ENCODE measurements at regions not wholly inside any gene's neighbourhood (a gene's known extent, or its start where the extent isn't known, plus 50 kb on each side); places are given as distances from the start of the nearest gene placed in this dataset.
"Not testable (repeated sequence)": the region's sequence is repeated elsewhere in the genome, so short reads cannot be mapped to it uniquely, and the experiment has no call there.

DNA sequence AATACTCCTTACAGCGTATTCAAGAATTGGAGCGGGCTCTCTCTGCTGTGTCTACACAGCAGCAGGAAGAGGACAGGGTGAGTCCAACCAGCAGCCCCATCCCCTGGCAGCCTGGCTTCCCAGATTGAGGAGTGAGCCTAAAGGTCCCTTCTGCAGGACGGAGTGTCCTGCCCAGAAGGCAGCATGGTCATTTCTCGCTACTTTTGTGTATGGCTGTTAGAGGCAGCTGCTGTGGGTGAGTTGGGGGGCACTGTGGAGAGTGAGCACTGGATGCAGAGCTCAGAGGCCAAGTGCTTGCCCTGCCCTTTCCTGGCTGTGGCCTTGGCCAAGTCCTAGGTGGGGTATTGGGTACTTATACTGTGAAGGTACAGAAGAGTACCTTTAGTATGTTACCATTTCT, 62.3 kb upstream of the UBE2Q2 start:
- not testable (repeated sequence) for H3K79me1 ChIP-seq (ENCODE audit: low read length); H4K12ac ChIP-seq (ENCODE audit: low read depth, low read length); H3K27ac ChIP-seq (ENCODE audit: low read depth, low read length); H3K27me3 ChIP-seq (ENCODE audit: insufficient read depth, low read length); H4K8ac ChIP-seq (ENCODE audit: low read depth, low read length); H3K36me3 ChIP-seq (ENCODE audit: control insufficient read depth in 1 of 2, insufficient read depth in 2 of 2, low read length in 2 of 2); H4K91ac ChIP-seq (ENCODE audit: low read depth, low read length); H3K4me2 ChIP-seq (ENCODE audit: low read length); H2BK12ac ChIP-seq (ENCODE audit: low read length); H2BK120ac ChIP-seq (ENCODE audit: insufficient read depth, low read length, poor library complexity); H3K4ac ChIP-seq (ENCODE audit: low read depth, low read length); H3K9me3 ChIP-seq (ENCODE audit: insufficient read depth, low read depth, low read length); DNase-seq; H3K9ac ChIP-seq (ENCODE audit: low read length); H2BK5ac ChIP-seq (ENCODE audit: low read depth, low read length, poor library complexity); H3K79me2 ChIP-seq (ENCODE audit: control insufficient read depth, insufficient read depth, low read length, poor library complexity); H3K14ac ChIP-seq (ENCODE audit: low read length); H3K4me3 ChIP-seq (ENCODE audit: low read depth, low read length); H2AK5ac ChIP-seq (ENCODE audit: low read length); H3K4me1 ChIP-seq (ENCODE audit: control insufficient read depth in 1 of 2, insufficient read depth in 2 of 2, low read length in 2 of 2); H3K23ac ChIP-seq (ENCODE audit: low read length); H3K18ac ChIP-seq (ENCODE audit: low read length); H2AFZ ChIP-seq (ENCODE audit: insufficient read depth, low read length, poor library complexity)
- no CpG with 5 or more reads among the region's 4 CpGs for WGBS (ENCODE audit: extremely low coverage, insufficient coverage, insufficient read length)

DNA sequence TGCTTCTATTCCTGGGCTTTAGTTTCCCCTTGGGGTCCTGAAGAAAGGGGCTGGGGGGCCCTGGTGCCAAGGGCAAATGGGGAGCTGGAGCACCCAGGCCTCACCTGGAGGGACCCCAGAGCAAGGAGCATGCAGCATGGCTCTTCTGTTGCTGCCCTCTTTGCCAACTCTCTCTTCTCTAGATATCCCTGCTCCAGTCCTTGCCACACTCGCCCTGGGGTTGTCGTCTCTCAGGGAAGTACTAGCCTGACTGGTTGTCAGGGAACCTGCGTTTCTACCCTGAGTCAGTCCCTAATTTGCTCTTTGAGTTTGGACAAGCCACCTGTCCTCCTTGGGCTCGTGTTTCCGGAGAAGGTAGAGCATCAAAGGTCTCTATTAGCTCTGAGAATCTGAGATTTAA, 63.7 kb upstream of the UBE2Q2 start:
- WGBS (ENCODE audit: extremely low coverage, insufficient coverage, insufficient read length), result no CpG with 5 or more reads among the region's 5 CpGs
- Histone ChIP-seq H2BK5ac (ENCODE audit: low read depth, low read length, poor library complexity) (no peak overlapping the region), H4K91ac (ENCODE audit: low read depth, low read length) (no peak overlapping the region), H3K4ac (ENCODE audit: low read depth, low read length) (no peak overlapping the region), H2AFZ (ENCODE audit: insufficient read depth, low read length, poor library complexity) (no peak overlapping the region), H2BK12ac (ENCODE audit: low read length) (no peak overlapping the region), H3K79me1 (ENCODE audit: low read length) (peaks cover 7% of the 10 kb centered on the region), H3K14ac (ENCODE audit: low read length) (no peak overlapping the region), H3K4me2 (ENCODE audit: low read length) (no peak overlapping the region), H3K4me1 (ENCODE audit: control insufficient read depth in 1 of 2, insufficient read depth in 2 of 2, low read length in 2 of 2) (peaks cover 11 to 16% of the 10 kb centered on the region in 2 experiments), H3K79me2 (ENCODE audit: control insufficient read depth, insufficient read depth, low read length, poor library complexity) (peaks cover 2% of the 10 kb centered on the region), H3K18ac (ENCODE audit: low read length) (no peak overlapping the region), H3K9me3 (ENCODE audit: insufficient read depth, low read depth, low read length) (no peaks in the 10 kb centered on the region), H4K8ac (ENCODE audit: low read depth, low read length) (no peak overlapping the region), H3K9ac (ENCODE audit: low read length) (no peak overlapping the region), H3K23ac (ENCODE audit: low read length) (no peak overlapping the region), H4K12ac (ENCODE audit: low read depth, low read length) (no peak overlapping the region), H2BK120ac (ENCODE audit: insufficient read depth, low read length, poor library complexity) (peak overlapping the region; percentile 25), H3K27me3 (ENCODE audit: insufficient read depth, low read length) (no peaks in the 10 kb centered on the region), H3K27ac (ENCODE audit: low read depth, low read length) (no peak overlapping the region), H3K36me3 (ENCODE audit: control insufficient read depth in 1 of 2, insufficient read depth in 2 of 2, low read length in 2 of 2) (no peaks in the 10 kb centered on the region), H3K4me3 (ENCODE audit: low read depth, low read length) (no peak overlapping the region), H2AK5ac (ENCODE audit: low read length) (no peak overlapping the region)
- no peak for DNase-seq

DNA sequence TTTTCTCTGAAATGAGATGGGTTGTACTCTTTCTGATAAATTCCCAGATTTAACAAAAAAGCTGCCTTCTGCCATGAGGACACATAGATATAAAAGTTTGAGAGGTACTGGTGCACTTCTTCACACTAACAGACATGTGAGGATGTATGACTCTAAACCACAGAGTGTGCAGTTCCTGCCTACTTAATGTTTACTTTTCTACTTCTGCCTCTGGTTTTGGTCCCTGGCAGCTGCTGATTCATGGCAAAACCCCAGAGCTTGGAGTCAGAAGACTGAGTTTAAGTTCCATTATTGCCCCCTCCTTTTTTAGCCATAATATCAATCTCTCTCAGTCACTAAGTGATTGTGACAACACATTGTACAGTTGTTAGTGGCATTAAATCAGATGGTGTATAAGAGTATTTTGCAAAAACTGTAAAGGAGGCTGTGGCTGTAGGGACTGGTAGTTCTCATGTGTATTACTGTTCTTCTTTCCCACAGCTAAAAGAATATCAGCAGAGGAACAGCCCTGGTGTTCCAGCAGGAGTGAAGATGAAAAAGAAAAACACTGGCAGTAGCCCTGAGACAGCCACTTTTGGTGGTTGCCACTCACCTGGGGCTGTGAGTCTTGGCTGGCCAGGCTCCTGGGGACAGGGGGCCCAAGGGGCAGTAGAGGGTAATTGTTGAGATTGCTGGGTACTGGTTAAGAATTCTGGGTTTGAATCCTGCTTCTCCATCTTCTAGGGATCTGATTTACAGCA, 64.4 kb upstream of the CSPG4 start:
- not testable (repeated sequence) for H3K27me3 ChIP-seq (ENCODE audit: insufficient read depth, low read length); H3K14ac ChIP-seq (ENCODE audit: low read length); H2AFZ ChIP-seq (ENCODE audit: insufficient read depth, low read length, poor library complexity); H3K9me3 ChIP-seq (ENCODE audit: insufficient read depth, low read depth, low read length); H3K36me3 ChIP-seq (ENCODE audit: control insufficient read depth in 1 of 2, insufficient read depth in 2 of 2, low read length in 2 of 2); DNase-seq; H3K27ac ChIP-seq (ENCODE audit: low read depth, low read length); H3K18ac ChIP-seq (ENCODE audit: low read length); H4K12ac ChIP-seq (ENCODE audit: low read depth, low read length); H3K4me2 ChIP-seq (ENCODE audit: low read length); H3K4ac ChIP-seq (ENCODE audit: low read depth, low read length); H4K8ac ChIP-seq (ENCODE audit: low read depth, low read length); H2AK5ac ChIP-seq (ENCODE audit: low read length); H3K79me1 ChIP-seq (ENCODE audit: low read length); H2BK5ac ChIP-seq (ENCODE audit: low read depth, low read length, poor library complexity); H2BK120ac ChIP-seq (ENCODE audit: insufficient read depth, low read length, poor library complexity); H3K4me3 ChIP-seq (ENCODE audit: low read depth, low read length); H3K23ac ChIP-seq (ENCODE audit: low read length); H3K9ac ChIP-seq (ENCODE audit: low read length); H3K79me2 ChIP-seq (ENCODE audit: control insufficient read depth, insufficient read depth, low read length, poor library complexity)
- H3K4me1 ChIP-seq (ENCODE audit: control insufficient read depth in 1 of 2, insufficient read depth in 2 of 2, low read length in 2 of 2), result peaks cover 11 to 16% of the 10 kb centered on the region in 2 experiments
- peak overlapping the region; percentile 35 for H4K91ac ChIP-seq (ENCODE audit: low read depth, low read length)
- peak overlapping the region; percentile 58 for H2BK12ac ChIP-seq (ENCODE audit: low read length)

DNA sequence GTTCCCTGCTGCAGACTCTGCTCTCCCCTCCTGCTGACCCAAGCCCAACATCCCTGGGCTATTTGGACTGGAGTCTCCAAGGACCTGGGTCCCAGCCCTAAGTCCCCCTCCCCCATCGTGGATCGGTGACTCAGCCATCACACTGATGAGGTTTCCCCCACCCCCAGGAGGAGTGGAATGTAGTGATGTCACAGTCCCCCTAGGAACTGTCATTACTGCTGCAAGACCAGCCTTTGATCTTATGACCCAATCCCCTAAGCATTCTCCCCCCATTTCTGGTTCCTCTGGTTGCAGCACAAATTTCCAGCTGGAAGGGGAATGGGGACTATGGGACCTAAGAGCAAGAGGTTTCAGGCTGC, 63.4 kb upstream of the CSPG4 start:
- Histone ChIP-seq H3K4me1 (ENCODE audit: control insufficient read depth in 1 of 2, insufficient read depth in 2 of 2, low read length in 2 of 2) (peaks cover 11 to 16% of the 10 kb centered on the region in 2 experiments), H3K27ac (ENCODE audit: low read depth, low read length) (peak overlapping the region; percentile 39), H3K27me3 (ENCODE audit: insufficient read depth, low read length) (no peaks in the 10 kb centered on the region), H2AFZ (ENCODE audit: insufficient read depth, low read length, poor library complexity) (peak overlapping the region; percentile 44), H4K8ac (ENCODE audit: low read depth, low read length) (peak overlapping the region; percentile 74), H4K12ac (ENCODE audit: low read depth, low read length) (no peak overlapping the region), H3K4ac (ENCODE audit: low read depth, low read length) (peak overlapping the region; percentile 29), H3K18ac (ENCODE audit: low read length) (peak overlapping the region; percentile 80), H2BK120ac (ENCODE audit: insufficient read depth, low read length, poor library complexity) (peak overlapping the region; percentile 89), H3K14ac (ENCODE audit: low read length) (peak overlapping the region; percentile 82), H2BK12ac (ENCODE audit: low read length) (peak overlapping the region; percentile 83), H2AK5ac (ENCODE audit: low read length) (no peak overlapping the region), H3K23ac (ENCODE audit: low read length) (no peak overlapping the region), H3K36me3 (ENCODE audit: control insufficient read depth in 1 of 2, insufficient read depth in 2 of 2, low read length in 2 of 2) (no peaks in the 10 kb centered on the region), H2BK5ac (ENCODE audit: low read depth, low read length, poor library complexity) (no peak overlapping the region), H4K91ac (ENCODE audit: low read depth, low read length) (peak overlapping the region; percentile 84), H3K4me3 (ENCODE audit: low read depth, low read length) (no peak overlapping the region), H3K4me2 (ENCODE audit: low read length) (peak overlapping the region; percentile 40), H3K9ac (ENCODE audit: low read length) (no peak overlapping the region), H3K79me2 (ENCODE audit: control insufficient read depth, insufficient read depth, low read length, poor library complexity) (peaks cover 2% of the 10 kb centered on the region), H3K9me3 (ENCODE audit: insufficient read depth, low read depth, low read length) (no peaks in the 10 kb centered on the region), H3K79me1 (ENCODE audit: low read length) (peaks cover 7% of the 10 kb centered on the region)
- DNase-seq, result peak in 1 of 2 donors; percentile 37
- no CpG with 5 or more reads among the region's 2 CpGs for WGBS (ENCODE audit: extremely low coverage, insufficient coverage, insufficient read length)
